Ramos (cell line): ENCODE measurements at regions not wholly inside any gene's neighbourhood (a gene's known extent, or its start where the extent isn't known, plus 50 kb on each side); places are given as distances from the start of the nearest gene placed in this dataset.
"Not testable (repeated sequence)": the region's sequence is repeated elsewhere in the genome, so short reads cannot be mapped to it uniquely, and the experiment has no call there.

Experiments
- in situ Hi-C: fragments of 300-500 bp; cut with MboI; formaldehyde crosslinking; loops from one replicate; pipeline ENCODE4 v1.14.3; 2022; ENCODE audit warnings: low sequenced_read_pairs; ENCODE audit not compliant: unreplicated experiment

DNA sequence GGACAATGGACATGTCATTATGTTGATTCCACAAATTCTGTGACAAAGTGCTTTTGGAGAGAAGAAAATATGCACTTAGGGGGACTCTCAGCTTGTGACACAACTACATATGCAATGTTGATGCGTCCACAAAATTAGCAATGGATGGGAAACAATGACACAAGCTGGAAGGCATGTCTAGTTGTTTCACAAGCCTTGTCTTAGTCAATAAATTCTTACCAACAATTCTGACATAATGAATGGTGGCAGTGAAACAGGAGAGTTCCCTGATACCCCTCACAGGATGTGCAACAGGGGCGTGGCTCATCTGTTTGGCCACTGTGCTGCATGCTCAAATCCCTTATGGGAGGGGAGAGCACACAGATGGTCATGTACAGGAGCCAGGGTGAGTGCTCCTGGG, 347.2 kb upstream of the DLGAP1 start:
- in situ Hi-C loops = no loop called here

DNA sequence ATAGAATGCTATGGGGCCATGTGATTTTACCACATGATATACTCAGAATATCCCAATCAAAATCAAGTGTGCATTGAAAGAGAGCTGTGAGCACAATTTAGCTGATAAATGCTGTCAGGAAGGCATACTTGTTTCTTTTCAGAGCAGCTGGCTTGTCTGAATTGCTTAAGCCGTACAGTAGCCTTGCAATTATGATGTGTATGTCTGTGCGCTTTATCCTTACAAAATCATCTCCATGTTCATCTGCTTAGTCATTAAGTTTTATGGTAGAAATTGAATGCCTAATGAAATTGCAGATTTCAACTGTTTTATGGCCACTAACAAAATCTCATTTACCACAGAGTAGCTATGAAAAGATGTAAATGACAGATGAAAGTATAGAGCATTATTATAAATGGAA, 346.0 kb upstream of the DLGAP1 start:
- in situ Hi-C loops = no loop called here

DNA sequence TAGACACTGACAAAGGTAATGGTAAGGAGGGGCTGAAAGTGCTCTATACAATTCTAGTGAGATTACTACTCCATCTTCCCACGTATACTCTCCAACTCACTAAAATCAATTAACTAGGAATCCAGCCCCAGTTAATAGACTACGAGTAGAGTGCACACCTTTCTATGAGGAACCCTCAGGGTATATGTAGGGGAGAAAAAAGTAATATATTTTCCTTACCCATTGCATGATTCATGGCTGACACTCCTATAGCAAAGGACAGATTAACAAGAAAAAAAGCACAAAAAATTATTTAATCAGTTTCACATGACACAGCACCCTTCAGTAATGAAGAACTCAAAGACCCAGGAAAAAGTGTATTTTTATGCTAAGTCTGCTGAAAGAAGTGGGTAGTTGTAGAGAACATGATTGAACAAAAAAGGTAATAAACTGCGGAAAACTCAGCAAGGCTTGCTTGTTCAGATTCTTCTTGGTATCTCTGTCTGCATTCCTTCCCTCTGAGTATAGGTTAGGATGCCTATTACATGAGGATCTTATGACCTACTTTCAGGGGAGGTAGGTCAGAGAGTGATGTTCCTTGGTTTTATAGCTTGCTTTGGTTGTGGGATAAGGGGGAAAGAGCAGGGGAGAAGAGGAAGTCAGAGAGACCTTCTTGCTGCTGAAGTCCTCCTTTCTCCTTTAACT, 342.0 kb upstream of the DLGAP1 start:
- in situ Hi-C loops = no loop called here

DNA sequence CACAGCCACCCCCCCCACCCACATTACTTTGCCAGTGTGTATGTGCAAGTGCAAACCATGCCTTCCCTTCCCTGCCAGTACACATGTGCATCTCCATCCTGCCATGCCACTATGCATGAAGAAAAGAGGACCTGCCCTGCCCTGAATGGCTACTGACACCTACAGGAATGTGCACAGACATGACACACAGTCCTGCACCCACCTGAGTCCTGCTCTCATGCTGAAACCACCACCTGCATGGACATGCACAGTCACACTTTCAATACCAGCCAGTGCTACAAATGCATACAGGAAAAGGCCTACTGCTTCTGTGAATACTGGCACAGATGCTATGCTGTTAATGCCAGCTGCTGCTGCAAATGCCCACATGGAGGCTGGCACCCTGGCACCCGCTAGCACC, 334.4 kb upstream of the DLGAP1 start:
- in situ Hi-C loops = no loop called here

DNA sequence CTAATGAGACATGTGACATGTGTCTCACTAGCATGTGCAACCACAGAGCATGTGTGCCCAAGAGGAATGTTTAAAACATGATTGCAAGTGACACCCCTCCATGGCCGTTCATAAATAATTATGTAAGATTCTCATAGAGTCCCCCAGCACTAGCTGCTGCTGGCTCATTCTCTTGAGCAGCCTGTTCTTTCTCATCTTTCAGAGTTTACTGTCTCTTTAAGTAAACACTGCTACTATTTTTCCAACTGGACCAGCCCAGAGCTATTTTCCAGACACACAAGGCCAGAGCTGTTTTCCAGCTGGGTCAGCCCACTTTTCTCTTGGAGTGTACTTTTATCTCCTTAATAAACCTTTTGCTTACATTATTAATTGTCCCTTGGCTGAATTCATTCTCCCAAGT, 326.8 kb upstream of the DLGAP1 start:
- in situ Hi-C loops = no loop called here

DNA sequence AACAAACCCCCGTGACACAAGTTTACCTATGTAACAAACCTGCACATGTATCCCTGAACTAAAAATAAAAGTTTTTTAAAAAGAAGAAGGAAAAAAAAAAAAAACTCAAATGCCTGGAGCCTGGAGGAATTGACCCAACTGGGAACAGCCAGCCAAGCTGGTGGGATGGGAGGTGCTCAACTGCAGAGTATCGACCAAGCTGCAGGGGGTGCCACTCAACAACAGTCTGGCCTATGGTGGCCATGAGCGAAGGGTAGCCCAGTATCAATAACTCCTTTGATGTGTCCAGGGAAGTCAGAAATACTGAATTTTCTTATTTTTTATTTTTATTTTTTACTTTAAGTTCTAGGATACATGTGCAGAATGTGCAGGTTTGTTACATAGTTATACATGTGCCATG, 310.3 kb upstream of the DLGAP1 start:
- in situ Hi-C loops = no loop called here

DNA sequence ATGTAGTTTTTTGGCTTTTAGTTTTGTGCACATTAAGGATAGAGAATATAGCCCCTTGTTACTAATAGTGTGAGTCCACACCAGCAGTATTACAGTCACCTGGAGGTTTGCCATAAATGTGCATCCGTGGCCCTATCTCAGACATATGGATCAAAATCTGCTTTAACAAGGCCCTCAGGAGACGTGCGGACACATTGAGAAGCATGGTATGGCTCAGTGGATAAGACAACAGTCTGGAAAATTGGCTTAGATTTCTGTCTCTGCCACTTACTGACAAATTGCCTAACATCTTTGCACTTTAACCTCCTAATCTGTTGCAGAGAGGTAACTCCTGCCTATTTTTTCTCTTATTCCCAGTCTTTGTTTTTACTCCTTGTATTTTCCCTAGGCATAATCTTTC, 307.2 kb upstream of the DLGAP1 start:
- in situ Hi-C loops = no loop called here

DNA sequence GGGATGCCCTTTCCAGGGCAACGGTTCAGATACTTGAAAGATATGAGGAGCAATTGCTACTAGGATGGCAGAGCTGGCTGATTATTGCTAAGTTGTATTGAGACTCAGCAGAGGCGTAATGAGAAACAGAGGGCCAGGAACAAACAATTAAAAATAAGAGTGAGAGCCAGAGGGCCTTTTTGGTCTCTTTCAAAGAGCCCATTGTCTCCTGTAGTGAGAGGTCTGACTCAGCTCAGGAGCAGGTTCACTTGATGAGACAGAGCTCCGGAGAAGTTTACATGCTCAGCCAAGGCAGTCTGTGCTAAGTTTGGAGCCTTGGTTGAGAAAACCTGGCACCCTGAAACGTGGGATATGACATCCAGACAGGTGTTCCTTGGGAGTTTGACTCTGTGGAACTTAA, 303.9 kb upstream of the DLGAP1 start:
- in situ Hi-C loops = no loop called here

DNA sequence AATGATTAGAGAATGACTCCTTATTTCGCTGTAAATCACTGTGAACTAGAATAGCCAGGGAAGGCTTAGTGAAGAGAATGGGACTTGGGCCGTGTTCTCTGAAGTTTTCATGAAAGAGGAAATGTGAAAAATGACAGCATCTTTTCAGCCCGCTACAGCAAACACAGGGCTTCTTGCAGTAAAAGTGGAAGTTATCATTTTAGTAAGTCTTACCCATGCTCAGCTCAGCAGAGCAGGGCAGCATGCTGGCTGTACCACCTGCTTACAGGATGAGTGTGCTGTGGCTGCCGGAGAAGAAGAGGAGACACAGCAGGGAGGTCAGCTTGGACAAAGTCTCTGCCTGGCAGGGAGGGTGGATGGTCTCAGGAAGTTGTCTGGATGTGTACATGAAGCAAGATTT, 300.7 kb upstream of the DLGAP1 start:
- in situ Hi-C loops = no loop called here

DNA sequence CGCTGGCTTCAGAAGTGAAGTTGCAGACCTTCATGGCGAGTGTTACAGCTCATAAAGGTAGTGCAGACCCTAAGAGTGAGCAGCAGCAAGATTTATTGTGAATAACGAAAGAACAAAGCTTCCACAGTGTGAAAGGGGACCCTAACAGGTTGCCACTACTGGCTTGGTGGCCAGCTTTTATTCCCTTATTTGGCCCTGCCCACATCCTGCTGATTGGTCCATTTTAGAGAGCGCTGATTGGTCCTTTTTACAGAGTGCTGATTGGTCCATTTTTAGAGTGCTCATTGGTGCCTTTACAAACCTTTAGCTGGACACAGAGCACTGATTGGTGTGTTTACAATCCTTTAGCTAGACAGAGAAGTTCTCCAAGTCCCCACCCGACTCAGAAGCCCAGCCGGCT, 298.0 kb upstream of the DLGAP1 start:
- in situ Hi-C loops = not testable (repeated sequence)

DNA sequence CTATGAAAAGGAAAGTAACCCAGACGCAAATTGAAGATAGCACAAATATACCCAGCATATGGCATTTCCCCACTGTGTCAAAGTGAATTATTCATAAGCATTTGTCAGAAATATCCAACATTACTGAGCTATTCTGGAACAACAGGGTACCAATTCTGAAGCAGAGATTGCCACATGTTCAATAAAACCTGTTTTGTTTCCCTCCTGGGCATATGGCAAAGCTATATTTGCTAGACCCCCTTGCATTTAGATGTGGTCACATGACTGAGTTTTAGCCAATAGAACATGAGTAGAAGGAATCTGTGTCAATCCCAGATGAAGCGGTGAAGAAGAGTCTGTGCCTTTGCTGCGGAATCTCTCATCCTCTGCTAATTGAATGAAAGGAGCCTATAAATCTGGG, 296.4 kb upstream of the DLGAP1 start:
- in situ Hi-C loops = no loop called here

DNA sequence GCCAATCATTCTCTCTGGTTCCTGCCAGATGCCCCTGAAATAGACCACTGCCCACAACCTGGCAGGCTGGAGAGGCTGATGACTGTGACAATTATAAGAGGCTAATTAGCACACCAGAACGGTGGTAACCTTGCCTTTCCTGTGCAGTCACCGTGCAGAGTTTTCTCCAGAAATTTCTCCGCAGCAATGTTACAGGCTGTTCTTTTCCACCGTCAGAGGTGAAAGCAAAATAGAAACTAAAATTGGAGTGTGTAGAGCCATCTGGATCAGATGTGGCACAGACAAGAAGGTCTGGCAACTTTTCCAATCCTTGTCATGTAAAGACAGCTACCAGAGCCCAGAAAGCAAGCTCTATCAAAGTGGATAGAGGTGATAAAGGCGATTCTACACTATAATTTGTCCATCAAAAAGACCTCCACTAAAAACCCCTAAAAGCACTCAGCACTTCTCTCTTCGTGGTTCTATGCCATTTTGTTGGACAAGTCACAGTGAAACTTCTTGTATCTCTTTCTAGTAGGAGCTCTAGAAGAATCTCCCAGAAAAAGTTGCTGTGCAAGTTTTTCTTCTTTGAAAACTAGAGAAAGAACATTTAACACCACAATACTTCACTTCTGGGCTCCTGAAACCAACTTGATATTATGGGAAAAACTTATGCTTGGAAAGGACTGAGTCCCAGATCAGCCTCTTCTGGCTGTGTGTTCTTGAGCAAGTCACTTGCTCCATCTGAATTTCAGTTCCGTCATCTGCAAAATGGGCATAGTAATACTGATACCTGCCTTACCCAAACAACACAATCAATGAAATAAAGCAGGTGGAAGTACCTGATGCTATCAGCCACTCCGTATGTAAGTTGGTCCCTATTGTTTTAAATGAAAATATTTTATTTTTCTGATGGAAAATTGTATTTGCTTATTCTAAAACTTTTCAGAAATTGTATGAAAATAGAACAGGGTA, 295.6 kb upstream of the DLGAP1 start:
- in situ Hi-C loops = no loop called here

DNA sequence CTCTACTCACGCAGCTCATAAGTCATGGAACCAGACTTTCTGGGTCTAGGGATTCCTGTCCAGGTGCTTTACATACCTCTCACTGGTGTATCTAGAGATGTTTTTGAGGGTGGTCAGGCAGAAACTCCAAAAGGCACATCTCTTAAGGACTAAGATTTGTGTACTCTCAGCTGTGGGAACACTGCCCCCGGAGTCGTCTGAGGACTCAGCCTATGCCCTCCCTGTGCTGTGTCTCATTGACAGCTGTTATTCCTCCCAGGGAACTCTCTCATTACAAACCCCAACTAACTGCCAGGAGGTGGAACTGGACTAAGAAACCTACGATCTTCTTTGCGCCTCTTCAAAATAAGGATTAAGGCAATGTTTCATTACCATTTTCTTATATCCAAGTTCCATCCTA, 293.9 kb upstream of the DLGAP1 start:
- in situ Hi-C loops = no loop called here

DNA sequence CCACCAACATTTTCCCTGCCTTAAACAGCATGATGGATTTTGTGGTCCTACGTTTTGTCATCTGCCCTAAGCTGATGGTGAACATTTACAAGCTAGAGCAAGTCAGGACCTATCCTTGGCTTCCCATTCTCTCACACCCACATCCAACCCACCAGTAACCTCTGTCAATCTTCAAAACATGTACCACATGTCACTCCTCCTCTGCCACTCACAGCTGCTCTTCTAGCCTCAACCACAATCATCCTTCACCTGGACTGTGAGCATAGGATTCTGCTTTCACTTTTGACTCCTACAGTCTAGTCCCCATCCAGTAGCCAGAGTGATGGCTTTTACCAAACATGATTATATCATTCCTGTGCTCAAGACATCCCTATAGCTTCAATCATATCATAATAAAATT, 279.8 kb upstream of the DLGAP1 start:
- in situ Hi-C loops = no loop called here

DNA sequence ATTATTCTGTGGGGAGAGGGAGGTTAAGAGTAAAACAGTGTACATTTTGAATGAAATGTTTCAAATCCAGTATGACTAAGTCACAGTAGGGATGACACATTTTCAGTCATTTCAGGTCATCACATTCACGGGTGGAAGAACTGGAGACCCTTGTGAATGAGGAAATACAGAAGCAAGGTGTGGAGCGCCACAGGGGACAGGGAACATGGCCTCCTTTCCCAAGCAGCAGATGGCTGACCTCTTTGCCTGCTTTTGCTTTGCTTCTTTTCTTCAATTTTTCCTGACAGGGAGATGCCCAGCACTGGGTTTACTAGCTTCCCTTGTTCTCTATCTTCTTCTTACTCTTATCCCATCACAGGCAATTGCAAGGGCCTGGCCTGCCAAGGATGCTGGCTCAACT, 278.9 kb upstream of the DLGAP1 start:
- in situ Hi-C loops = no loop called here

DNA sequence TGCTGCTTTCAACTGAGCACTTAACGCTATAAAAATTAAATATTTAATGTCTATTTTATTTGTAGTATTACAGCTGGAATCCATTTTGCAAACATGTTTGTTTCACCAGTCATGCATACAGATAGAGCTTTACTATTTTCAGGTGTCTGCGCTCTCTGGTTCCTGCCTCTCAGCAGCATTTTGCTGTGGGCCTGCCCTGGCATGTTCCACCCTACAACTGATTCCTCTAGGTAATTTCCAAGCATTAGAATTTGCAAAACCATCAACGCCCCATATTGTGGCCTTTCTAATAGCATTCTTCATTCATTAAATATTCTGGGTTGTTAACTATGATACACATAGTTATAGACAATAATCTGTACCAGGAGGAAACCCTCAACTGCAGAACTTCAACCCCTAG, 266.4 kb upstream of the DLGAP1 start:
- in situ Hi-C loops = no loop called here

DNA sequence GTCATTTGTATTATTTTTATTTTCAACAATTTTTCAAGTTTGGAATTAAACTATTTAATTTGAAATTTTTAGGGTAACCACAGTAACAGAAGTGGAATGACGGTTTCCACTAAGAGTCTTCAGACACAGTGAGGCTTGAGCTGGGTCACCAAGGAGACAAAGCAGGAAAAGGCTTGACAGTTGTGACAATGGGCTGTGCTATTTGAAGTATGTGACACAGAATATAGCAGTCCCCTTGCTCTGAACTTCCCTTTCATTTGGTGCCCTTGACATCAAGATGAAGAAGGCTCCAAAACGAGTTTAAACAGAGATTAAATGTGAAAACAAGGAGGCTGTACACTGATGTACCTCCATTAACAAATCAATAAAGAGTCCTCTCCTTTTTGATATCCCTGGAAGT, 265.4 kb upstream of the DLGAP1 start:
- in situ Hi-C loops = no loop called here

DNA sequence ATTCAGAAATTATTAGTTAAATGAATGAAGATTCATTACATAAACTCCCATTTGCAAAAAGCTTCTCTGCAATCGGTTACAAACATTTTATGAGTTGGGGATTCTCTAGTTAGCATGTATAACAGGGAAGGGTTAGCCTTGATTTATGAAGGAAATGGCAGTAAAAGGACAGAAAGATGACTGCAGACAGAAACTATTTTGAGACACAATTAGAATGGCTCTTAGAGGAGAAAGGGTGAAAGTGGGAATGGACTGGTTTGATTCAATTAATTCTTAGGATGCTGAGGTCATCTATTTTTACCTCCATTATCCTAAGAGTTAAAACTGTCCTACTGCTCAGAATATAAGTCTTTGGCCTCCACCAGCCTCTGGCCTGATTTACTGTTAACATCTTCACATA, 250.8 kb upstream of the DLGAP1 start:
- in situ Hi-C loops = no loop called here

DNA sequence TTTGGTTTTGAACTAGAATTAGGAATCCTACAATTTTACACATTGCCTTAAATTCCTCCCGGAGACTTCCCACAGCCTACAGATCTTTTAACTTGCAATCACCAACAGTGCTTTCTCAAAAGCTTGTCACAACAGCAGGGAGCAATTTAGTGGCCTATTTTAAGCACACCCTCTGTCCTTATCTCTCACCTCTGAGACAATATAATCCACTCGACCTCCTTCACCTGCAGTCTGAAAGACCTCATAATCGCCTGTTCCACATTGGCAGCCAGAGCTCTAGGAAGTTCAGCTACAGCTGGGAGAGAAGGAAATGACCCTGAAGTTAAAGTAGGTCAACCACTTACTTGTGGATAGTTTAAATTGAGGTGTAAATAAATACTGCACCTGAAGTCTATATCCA, 249.7 kb upstream of the DLGAP1 start:
- in situ Hi-C loops = no loop called here

DNA sequence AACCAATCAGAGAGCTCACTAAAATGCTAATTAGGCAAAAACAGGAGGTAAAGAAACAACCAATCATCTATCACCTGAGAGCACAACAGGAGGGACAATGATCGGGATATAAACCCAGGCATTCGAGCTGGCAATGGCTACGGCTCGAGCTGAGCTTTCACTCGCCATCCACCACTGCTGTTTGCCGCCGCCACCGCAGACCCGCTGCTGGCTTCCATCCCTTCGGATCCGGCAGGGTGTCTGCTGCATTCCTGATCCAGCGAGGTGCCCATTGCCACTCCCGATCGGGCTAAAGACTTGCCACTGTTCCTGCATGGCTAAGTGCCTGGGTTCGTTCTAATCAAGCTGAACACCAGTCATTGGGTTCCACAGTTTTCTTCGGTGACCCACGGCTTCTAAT, 236.7 kb upstream of the DLGAP1 start:
- in situ Hi-C loops = no loop called here

DNA sequence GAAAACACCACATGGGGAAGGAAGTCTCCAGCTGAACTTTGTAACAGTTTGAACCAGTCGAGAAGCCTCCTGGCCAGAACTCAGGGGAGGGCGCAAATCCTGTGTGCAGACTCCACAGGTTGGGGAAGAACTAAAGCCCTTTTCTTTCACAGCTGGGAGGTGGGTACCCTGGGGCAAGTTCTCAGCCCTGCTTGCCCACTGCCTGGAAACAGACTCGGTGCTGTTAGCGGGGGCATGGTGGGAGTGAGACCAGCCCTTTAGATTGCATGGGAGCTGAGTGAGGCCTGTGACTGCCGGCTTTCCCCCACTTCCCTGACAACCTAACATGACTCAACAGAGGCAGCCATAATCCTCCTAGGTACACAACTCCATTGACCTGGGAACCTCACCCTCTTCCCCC, 223.6 kb upstream of the DLGAP1 start:
- in situ Hi-C loops = not testable (repeated sequence)

DNA sequence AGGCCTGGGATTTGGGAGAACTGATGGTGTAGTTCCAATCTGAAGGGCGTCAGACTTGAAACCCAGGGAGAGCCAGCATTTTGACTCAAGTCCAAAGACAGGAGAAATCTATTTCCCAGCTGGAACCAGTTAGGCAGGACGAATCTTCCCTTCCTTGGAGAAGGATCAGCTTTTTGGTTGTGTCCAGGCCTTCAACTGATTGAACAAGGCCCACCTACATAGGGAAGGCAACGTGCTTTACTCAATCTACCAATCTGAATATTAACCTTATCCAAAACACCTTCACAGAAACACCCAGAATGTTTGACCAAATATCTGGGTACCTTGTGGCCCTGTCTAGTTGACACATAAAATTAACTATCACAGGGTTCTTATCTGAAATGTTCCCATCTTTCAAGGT, 221.9 kb upstream of the DLGAP1 start:
- in situ Hi-C loops = no loop called here
